ENCODE measurements at regions not wholly inside any gene's neighbourhood (a gene's known extent, or its start where the extent isn't known, plus 50 kb on each side); places are given as distances from the start of the nearest gene placed in this dataset.

GRCh38 chr13:97539651-97540610, 106.0 kb downstream of the RAP2A start:
- Histone ChIP-seq H3K79me2 (ENCODE audit: insufficient read depth, low read length) (no peaks in the 10 kb centered on the region), H3K9ac (ENCODE audit: insufficient read depth, low read depth, low read length) (no peak overlapping the region), H4K20me1 (ENCODE audit: insufficient read depth, low read length) (no peaks in the 10 kb centered on the region), H3K4me1 (ENCODE audit: insufficient read depth, low read length) (no peaks in the 10 kb centered on the region), H3K36me3 (replicated peaks in 1 of 2; ENCODE audit: control insufficient read depth in 1 of 2, insufficient read depth in 2 of 2, low read length in 2 of 2) (no peaks in the 10 kb centered on the region), H3K4me2 (ENCODE audit: low read depth, low read length) (no peak overlapping the region), H3K27me3 (ENCODE audit: control insufficient read depth in 1 of 2, insufficient read depth in 2 of 2, low read length in 2 of 2) (0 out of 5 replicates have a peak, but pooled peaks cover 0 to 6% of the 10 kb centered on the region in 2 experiments), H3K4me3 (replicated peaks in 1 of 3; ENCODE audit: insufficient read depth in 1 of 3, low read depth in 2 of 3, low read length in 3 of 3) (no peak overlapping the region), H3K9me3 (ENCODE audit: low read length) (no peaks in the 10 kb centered on the region), H3K27ac (ENCODE audit: extremely low read length, insufficient read depth, low read length) (no peak overlapping the region), H2AFZ (ENCODE audit: low read length) (no peak overlapping the region)
- POLR2A ChIA-PET: no interaction called here
- intact Hi-C loops (cut with micrococcal nuclease; ENCODE audit: unreplicated experiment): no loop called here
- BruUV-seq (replicated peaks): no TSS peak
- in situ Hi-C loops (cut with HindIII; ENCODE audit: extremely low pct_ligation_motif_present, low pct_unique_long_range_greater_than_20kb): no loop called here
- FAIRE-seq (no peak), ATAC-seq (no peak), DNase-seq (ENCODE audit: low spot score) (no peak)
- CTCF ChIA-PET (ENCODE audit: low intra/inter-chr PET ratio, low total read pairs): no interaction called here
- no peak for TF ChIP-seq FLYWCH1 (CRISPR knock-in tag; IDR thresholded peaks at IDR 0.05)
- TF ChIP-seq ATF7 (IDR thresholded peaks at IDR 0.05): peak; percentile 46; the same call in 1 of the 2 replicates
- no peak for TF ChIP-seq ATF7 (CRISPR knock-in tag; IDR thresholded peaks at IDR 0.05)
- TF ChIP-seq CREB1 (IDR thresholded peaks at IDR 0.05): peak; percentile 29; the same call in 1 of the 2 replicates
- no peak for TF ChIP-seq CREB1 (CRISPR knock-in tag; IDR thresholded peaks at IDR 0.05)
- 11% methylated on average over 4 of the region's 4 CpGs for WGBS (ENCODE audit: low lambda C conversion rate)

- no peaks in the 10 kb centered on the region for H3K9me3 ChIP-seq (ENCODE audit: low read length)
- no peak overlapping the region for H3K4me3 ChIP-seq (replicated peaks in 1 of 3; ENCODE audit: insufficient read depth in 1 of 3, low read depth in 2 of 3, low read length in 3 of 3)
- CTCF ChIA-PET (ENCODE audit: low intra/inter-chr PET ratio, low total read pairs): no interaction called here
- no peak overlapping the region for H3K27ac ChIP-seq (ENCODE audit: extremely low read length, insufficient read depth, low read length)
- FAIRE-seq: no peak
- 0 out of 5 replicates have a peak, but pooled peaks cover 0 to 6% of the 10 kb centered on the region in 2 experiments for H3K27me3 ChIP-seq (ENCODE audit: control insufficient read depth in 1 of 2, insufficient read depth in 2 of 2, low read length in 2 of 2)
- intact Hi-C loops (cut with micrococcal nuclease; ENCODE audit: unreplicated experiment) (no loop called here), in situ Hi-C loops (cut with HindIII; ENCODE audit: extremely low pct_ligation_motif_present, low pct_unique_long_range_greater_than_20kb) (no loop called here)
- no peak overlapping the region for H3K9ac ChIP-seq (ENCODE audit: insufficient read depth, low read depth, low read length)
- H4K20me1 ChIP-seq (ENCODE audit: insufficient read depth, low read length): no peaks in the 10 kb centered on the region
- no peak for ATAC-seq
- no peak overlapping the region for H3K4me2 ChIP-seq (ENCODE audit: low read depth, low read length)
- BruUV-seq (replicated peaks): no TSS peak
- H3K4me1 ChIP-seq (ENCODE audit: insufficient read depth, low read length): no peaks in the 10 kb centered on the region
- H3K79me2 ChIP-seq (ENCODE audit: insufficient read depth, low read length): no peaks in the 10 kb centered on the region
- POLR2A ChIA-PET: no interaction called here
- 16% methylated on average over 6 of the region's 6 CpGs for WGBS (ENCODE audit: low lambda C conversion rate)
- H2AFZ ChIP-seq (ENCODE audit: low read length): no peak overlapping the region
- no peak for DNase-seq (ENCODE audit: low spot score)
- H3K36me3 ChIP-seq (replicated peaks in 1 of 2; ENCODE audit: control insufficient read depth in 1 of 2, insufficient read depth in 2 of 2, low read length in 2 of 2): no peaks in the 10 kb centered on the region
- TF ChIP-seq FOXP4 (CRISPR knock-in tag; IDR thresholded peaks at IDR 0.05): no peak
- TF ChIP-seq TEAD2 (CRISPR knock-in tag; IDR thresholded peaks at IDR 0.05): no peak
- no peak for TF ChIP-seq SP140L (CRISPR knock-in tag; IDR thresholded peaks at IDR 0.05; ENCODE audit: borderline replicate concordance)
- no peak for TF ChIP-seq TBX2 (CRISPR knock-in tag; IDR thresholded peaks at IDR 0.05; ENCODE audit: borderline replicate concordance)
- no peak for TF ChIP-seq ZNF605 (CRISPR knock-in tag; IDR thresholded peaks at IDR 0.05)
- no peak for TF ChIP-seq CENPT (CRISPR knock-in tag; IDR thresholded peaks at IDR 0.05; ENCODE audit: low read depth)
- TF ChIP-seq ZBTB2 (CRISPR knock-in tag; IDR thresholded peaks at IDR 0.05; ENCODE audit: low read depth): no peak
- no peak for TF ChIP-seq HMGXB4 (CRISPR knock-in tag; IDR thresholded peaks at IDR 0.05; ENCODE audit: borderline replicate concordance in 1 of 2, low read depth in 1 of 2)
Measured at GRCh38 chr13:97540696-97541095, 106.7 kb downstream of the RAP2A start.
